Right lobe of liver (tissue), 4 donors: ENCODE measurements at regions not wholly inside any gene's neighbourhood (a gene's known extent, or its start where the extent isn't known, plus 50 kb on each side); places are given as distances from the start of the nearest gene placed in this dataset.

Experiments
- POLR2A ChIP-seq: fragments of 450-650 bp; IDR thresholded peaks from one replicate; pipeline ENCODE4 v1.6.1; 2017; ENCODE audit warnings: antibody characterized with exemption, mild to moderate bottlenecking
- TF ChIP-seq, protein P1 (sequence below), 4 donors: fragments of 200-600 bp in 3 of 4; fragments of 450-650 bp in 1 of 4; IDR thresholded peaks; one replicate each; pipeline versions ENCODE4 v1.5.1 to v1.8.0; 2016 to 2022; ENCODE audit warnings: antibody characterized with exemption in 4 of 4, mild to moderate bottlenecking in 2 of 4
- donor health status: DM: no; HTN: no; CAD: no.
- donor health status: DM: no; HTN: no; CAD: no.
- donor health status: DM: no; HTN: yes; CAD: no.

DNA sequence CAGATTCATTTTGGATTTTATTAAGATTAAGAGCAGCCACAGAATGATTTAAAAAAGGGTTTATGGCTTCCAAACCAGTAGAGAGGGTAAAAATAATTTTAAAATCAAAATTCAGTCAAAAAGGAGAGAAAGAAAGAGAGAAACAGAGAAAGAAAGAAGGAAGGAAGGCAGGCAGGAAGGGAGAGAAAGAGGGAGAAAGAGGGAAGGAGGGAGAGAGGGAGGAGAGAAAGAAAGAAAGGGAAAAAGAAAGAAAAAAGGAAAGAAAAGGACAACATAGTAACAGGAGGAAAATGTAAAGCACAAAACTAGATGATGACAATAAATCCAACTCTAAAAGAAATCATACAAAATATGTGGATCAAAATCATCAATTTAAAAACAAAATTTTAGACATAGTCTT, 79.6 kb upstream of the FRG1 start:
- TF ChIP-seq POLR2A: no peak
- TF ChIP-seq, protein P1, sequence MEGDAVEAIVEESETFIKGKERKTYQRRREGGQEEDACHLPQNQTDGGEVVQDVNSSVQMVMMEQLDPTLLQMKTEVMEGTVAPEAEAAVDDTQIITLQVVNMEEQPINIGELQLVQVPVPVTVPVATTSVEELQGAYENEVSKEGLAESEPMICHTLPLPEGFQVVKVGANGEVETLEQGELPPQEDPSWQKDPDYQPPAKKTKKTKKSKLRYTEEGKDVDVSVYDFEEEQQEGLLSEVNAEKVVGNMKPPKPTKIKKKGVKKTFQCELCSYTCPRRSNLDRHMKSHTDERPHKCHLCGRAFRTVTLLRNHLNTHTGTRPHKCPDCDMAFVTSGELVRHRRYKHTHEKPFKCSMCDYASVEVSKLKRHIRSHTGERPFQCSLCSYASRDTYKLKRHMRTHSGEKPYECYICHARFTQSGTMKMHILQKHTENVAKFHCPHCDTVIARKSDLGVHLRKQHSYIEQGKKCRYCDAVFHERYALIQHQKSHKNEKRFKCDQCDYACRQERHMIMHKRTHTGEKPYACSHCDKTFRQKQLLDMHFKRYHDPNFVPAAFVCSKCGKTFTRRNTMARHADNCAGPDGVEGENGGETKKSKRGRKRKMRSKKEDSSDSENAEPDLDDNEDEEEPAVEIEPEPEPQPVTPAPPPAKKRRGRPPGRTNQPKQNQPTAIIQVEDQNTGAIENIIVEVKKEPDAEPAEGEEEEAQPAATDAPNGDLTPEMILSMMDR (IDR thresholded peaks at IDR 0.05): no peak
